NOMO-1 (cell line): ENCODE measurements at regions not wholly inside any gene's neighbourhood (a gene's known extent, or its start where the extent isn't known, plus 50 kb on each side); places are given as distances from the start of the nearest gene placed in this dataset.

Experiments used
- DNase-seq, 2 experiments: peaks; one replicate each; lab custom pipeline; 2025; ENCODE audit not compliant: unreplicated experiment in 2 of 2; lab: John Stamatoyannopoulos, UW

DNA sequence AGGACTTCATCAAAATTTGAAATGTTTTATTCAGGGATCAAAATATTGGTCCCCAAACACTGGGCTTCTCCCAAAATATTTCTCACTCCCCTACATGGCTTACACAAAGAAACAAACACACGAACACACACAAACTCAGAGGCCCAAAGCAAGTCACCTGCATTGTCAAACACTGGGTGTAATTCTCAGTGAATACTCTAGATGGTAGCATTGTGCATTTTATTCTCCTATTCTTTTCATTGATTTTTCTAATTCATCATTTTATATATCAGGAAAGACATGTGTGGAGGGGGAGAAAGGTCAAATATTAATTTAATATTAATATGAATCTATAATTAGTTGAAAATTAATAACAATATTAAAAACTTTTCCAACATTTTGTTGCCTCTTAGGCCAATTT is 72.3 kb upstream of the TNMD start:
- DNase-seq, result peak in 1 of 2 experiments; percentile 3

DNA sequence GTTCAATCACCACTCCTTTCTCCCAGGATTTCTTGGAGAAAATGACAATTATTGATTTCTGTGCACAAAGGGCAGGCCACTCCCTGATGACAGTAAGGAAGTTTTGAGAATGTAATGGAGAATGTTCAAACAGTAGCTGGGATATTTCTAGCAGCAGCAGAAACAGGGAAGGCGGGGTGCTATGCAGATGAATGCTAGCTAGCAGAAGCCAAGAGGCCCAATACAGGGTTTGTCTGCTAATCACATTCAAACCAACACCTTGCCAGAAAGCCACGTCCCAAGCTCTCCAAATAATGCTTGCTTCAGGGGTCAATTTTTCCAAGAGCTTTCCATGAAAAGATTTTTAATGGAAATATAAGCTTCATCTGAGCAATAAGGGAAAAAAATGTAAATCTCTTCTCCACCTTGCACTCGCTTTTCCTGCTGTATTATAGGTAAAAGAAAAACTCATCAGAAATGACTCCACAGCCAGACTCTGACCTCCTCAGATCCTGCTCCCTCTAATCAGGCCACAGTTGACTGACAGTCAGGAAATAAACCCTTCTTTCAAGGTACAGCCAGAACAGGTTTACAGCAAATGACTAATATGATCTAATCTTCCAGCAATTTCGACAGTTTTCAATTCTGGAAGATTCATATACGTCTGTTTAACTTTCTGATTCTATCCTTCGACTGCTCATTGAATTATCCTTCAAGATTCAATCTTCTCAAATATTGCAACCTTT is 84.7 kb upstream of the PCDH19 start:
- no peak for DNase-seq

DNA sequence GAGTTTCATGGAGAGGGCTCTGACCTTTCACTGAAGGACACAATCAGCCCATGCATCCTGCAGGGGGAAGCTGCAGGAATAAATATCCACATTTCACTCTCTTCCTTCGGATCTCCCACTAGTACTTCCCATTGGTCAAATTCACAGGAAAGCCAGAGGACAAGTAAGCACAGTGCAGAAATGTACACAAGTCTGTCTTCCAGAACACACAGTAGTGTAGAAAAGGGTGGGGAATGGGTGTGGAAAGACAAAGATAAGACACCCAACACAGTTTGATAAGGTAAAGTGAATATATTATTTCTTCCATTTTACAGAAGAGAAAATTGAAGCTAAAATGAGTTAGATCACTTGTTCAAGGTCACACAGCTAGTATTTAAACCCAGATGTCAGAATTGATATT is 81.1 kb upstream of the PCDH19 start:
- no peak for DNase-seq

DNA sequence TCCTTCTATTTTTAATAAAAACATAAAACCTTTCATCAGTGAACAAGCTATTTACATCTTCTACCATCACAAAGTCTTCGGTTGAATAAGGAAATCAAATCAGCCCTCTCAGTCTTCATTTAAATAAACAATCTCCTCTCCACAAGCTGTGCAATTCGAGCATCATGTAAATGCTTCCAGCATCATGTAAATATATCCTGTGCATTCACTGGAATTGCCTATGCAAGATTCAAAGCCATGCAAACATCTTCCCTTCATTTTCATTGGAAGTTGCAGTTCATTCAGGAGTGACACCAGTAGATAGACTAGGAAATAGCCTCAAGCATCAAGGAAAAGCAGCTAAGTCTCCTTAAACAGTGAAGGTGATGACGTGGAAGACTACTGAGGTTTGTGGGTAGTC is 77.7 kb upstream of the PCDH19 start:
- DNase-seq, result no peak

DNA sequence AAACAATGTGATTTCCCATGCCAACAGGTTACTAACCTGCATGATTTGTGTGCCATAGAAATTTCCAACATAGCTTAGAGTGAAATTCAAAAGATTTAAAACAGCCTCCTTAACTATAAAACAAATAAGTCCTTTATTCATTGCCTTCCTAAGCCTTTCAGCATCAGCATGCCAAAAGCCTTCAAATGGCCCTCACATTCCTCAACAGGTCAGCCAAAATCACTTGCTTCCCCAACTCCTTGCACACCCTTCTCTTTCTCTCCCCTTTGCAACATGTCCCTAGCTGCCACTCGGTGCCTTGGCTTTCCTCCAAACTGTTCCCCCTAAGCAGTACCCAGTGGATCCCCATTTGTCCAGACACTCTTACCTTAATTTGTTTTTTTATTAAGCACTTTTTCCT is 74.9 kb upstream of the PCDH19 start:
- DNase-seq, result no peak

DNA sequence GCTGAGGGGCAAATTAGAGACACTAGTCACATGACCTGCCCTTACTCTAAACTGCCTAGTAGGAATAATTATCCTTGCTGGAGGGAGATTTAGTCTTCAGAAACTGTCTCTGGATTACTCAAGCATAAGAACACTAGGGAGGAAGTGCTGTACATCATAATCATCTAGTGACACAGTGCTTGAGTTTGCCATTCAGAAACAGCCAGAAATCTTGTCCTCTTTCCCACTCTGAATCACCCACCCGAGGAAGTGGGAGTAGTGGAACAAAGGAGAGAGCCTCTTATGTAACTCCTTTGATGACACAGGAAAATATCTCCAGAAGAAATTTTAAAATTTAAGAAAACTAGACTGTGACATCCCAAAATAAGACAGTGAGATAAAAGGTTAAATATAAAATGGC is 69.3 kb upstream of the PCDH19 start:
- DNase-seq, result no peak

DNA sequence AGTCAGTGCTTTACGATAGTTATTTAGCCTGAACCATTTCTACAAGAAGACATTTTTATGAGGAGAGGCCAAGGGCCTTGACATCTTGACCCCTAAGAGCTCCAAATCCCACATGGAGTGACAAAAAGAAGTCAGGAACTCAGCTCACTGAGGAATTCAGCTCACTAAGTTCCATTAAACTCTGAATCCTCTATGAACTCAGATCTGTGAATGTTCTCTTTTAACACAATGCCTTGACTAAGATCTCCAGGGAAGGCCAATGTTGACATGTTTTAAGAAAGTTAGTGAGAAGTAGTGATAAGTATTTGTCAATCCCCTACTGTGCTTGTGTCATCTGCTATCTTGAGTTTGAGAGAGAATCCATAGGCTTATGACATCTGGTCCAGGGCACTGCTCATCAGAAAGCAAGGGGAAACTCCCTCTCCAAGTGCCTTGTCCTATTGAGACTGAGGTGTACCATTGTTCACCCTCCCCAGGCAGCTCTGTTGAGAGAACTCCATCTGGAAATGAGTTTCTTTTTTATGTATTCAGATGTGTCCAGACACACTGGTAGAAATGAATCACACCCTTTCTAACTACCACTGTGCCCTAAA is 68.7 kb upstream of the PCDH19 start:
- DNase-seq, result no peak

DNA sequence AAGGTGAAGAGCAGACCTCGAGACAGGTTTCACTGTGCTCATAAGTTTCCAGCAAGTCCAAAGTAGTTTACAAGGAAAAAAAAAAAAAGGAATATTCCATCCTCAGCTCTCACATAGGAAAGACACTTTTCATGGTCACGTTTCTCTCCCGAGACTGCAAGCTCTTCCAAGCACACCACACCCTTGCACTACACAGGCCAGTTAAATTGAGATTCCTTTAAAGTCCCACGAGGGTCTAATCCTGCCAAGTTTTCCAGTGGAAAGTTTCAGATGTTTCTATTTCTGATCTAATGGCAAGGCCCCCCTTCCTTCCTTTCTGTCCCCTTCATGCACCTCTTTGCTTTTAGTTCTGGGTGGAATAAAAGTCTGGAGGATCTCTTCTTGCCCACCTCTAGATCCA is 67.9 kb upstream of the PCDH19 start:
- DNase-seq, result no peak

DNA sequence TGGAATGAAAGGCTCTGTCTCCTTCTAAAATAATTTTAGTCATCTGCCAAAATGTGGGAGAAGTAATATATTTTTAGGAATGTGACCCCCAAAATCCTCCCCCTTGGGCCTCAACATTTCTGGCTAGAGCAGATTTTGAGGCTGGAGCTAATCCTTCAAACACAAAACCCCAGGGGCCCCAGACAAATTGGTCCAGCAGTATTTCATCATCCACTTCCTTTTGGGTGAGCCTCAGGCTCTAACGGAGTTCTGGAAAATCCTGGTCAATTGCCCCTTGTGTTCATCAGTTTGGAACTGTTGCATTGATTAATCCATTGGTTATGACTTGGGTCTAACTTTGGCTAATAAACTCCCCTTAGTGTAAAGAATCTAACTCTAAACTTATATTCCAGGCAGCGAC is 67.4 kb upstream of the PCDH19 start:
- no peak for DNase-seq
